GM11168 (cell line): ENCODE measurements at regions not wholly inside any gene's neighbourhood (a gene's known extent, or its start where the extent isn't known, plus 50 kb on each side); places are given as distances from the start of the nearest gene placed in this dataset.

Experiments
- in situ Hi-C: fragments of 300-500 bp; cut with MboI; formaldehyde crosslinking; loops from one replicate; pipeline ENCODE4 v1.12.0; 2022; ENCODE audit warnings: low sequenced_read_pairs; ENCODE audit not compliant: unreplicated experiment

- in situ Hi-C loops: no loop called here
Measured at GRCh38 chr21:16832791-16833190, 680.1 kb upstream of the CXADR start.

- in situ Hi-C loops: no loop called here
Measured at GRCh38 chr21:16834791-16835190, 678.1 kb upstream of the CXADR start.

- in situ Hi-C loops: no loop called here
Measured at GRCh38 chr21:16837321-16837720, 675.5 kb upstream of the CXADR start.

GRCh38 chr21:16837721-16838120, 675.1 kb upstream of the CXADR start:
- in situ Hi-C loops: no loop called here

GRCh38 chr21:16838331-16838730, 674.5 kb upstream of the CXADR start:
- in situ Hi-C loops: no loop called here

GRCh38 chr21:16840538-16840937, 672.3 kb upstream of the CXADR start:
- in situ Hi-C loops: no loop called here

GRCh38 chr21:16841975-16842695, 670.7 kb upstream of the CXADR start:
- in situ Hi-C loops: no loop called here

- in situ Hi-C loops: no loop called here
Measured at GRCh38 chr21:16842696-16843035, 670.2 kb upstream of the CXADR start.

GRCh38 chr21:16847211-16847610, 665.6 kb upstream of the CXADR start:
- in situ Hi-C loops: no loop called here

GRCh38 chr21:16851054-16851453, 661.8 kb upstream of the CXADR start:
- in situ Hi-C loops: no loop called here

GRCh38 chr21:16855164-16855667, 657.6 kb upstream of the CXADR start:
- in situ Hi-C loops: no loop called here

GRCh38 chr21:16863362-16863905, 649.4 kb upstream of the CXADR start:
- in situ Hi-C loops: no loop called here

- in situ Hi-C loops: no loop called here
Measured at GRCh38 chr21:16863908-16864307, 648.9 kb upstream of the CXADR start.

GRCh38 chr21:16865632-16866031, 647.2 kb upstream of the CXADR start:
- in situ Hi-C loops: no loop called here

- in situ Hi-C loops: no loop called here
Measured at GRCh38 chr21:16866851-16867250, 646.0 kb upstream of the CXADR start.

GRCh38 chr21:16870103-16870502, 642.7 kb upstream of the CXADR start:
- in situ Hi-C loops: no loop called here

GRCh38 chr21:16872616-16873015, 640.2 kb upstream of the CXADR start:
- in situ Hi-C loops: no loop called here

GRCh38 chr21:16873176-16873575, 639.7 kb upstream of the CXADR start:
- in situ Hi-C loops: no loop called here

GRCh38 chr21:16873596-16873995, 639.2 kb upstream of the CXADR start:
- in situ Hi-C loops: no loop called here

GRCh38 chr21:16879479-16879878, 633.4 kb upstream of the CXADR start:
- in situ Hi-C loops: no loop called here

GRCh38 chr21:16891821-16892220, 621.0 kb upstream of the CXADR start:
- in situ Hi-C loops: no loop called here

- in situ Hi-C loops: no loop called here
Measured at GRCh38 chr21:16900685-16901084, 612.2 kb upstream of the CXADR start.
